Endothelial cell of hepatic sinusoid (primary cell): ENCODE measurements at regions not wholly inside any gene's neighbourhood (a gene's known extent, or its start where the extent isn't known, plus 50 kb on each side); places are given as distances from the start of the nearest gene placed in this dataset.

Source experiments
- in situ Hi-C: cut with HindIII; loops from 2 replicates; pipeline ENCODE4 v1.10.0; 2017; ENCODE audit warnings: low sequenced_read_pairs

DNA sequence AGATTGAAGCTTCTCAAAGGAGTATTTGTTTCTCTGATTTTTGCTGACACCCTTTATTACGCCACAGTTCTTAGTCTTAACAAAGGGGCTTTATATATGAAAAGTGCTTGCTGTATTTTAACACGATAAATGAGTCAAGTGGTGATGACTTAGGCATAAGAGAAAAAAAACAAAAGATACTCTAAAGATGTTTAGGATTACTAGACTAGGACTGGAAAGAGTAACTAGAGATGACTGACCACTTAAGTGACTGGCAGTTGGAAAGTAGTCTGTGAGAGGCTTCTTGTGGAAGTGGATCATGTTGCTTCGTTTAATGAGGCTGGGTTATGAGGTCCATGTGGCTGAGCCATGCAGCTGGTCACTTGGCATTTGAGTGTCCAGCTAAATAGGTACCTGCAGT lies 69.4 kb upstream of the ACTBL2 start:
- in situ Hi-C loops, result no loop called here

DNA sequence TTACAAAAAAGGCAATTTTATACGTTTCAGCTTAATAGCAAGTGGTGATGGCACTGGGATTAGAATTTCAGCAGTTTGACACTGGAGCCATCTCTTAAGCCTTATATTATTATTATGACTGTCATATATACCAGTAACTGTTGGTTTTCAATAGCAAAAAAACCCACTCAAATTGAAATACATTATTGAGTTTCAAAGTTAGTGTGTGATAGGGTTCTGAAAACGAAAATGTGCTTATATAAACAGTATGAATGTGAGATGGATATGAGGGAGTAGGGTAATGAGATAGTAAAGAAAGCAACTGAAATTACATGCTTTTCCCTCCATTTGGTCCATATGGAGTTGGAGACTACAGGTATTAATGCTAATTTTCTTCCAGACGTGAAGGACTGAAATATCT lies 68.6 kb upstream of the ACTBL2 start:
- in situ Hi-C loops, result no loop called here

DNA sequence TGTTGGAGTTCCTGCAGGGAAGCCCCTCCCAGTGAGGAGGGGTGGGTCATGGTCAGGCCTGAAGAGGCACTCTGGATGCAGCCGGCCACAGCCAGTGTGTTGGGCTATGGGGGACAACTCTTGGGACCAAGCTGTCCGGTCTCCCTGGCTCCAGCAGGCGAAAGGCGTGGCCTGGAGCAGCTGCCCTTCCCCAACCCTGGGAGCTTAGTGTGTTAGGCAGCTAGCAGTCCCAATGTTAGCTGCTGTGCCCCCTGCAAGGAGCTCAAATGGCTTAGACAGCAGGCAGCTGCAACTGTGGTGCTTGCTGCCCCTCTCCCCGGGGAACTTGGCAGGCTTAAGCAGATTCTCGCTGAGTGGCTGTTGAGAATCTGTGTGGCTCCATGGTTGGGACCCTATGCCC lies 67.5 kb upstream of the ACTBL2 start:
- in situ Hi-C loops, result no loop called here

DNA sequence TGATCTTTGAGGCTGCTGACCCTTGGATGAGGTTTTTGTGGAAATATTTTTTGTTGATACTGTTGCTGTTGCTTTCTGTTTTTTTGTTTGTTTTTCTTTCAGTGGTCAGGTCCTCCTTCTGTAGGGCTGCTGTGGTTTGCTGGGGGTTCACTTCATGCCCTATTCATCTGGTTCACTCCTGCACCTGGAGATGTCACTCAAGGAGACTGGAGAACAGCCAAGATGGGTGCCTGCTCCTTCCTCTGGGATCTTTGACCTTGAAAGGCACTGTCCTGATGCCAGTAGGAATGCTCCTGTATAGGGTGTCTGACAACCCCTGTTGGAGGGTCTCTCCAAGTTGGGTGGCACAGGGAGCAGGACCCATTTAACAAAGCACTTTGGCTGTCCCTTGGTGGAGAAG lies 67.0 kb upstream of the ACTBL2 start:
- in situ Hi-C loops, result no loop called here

DNA sequence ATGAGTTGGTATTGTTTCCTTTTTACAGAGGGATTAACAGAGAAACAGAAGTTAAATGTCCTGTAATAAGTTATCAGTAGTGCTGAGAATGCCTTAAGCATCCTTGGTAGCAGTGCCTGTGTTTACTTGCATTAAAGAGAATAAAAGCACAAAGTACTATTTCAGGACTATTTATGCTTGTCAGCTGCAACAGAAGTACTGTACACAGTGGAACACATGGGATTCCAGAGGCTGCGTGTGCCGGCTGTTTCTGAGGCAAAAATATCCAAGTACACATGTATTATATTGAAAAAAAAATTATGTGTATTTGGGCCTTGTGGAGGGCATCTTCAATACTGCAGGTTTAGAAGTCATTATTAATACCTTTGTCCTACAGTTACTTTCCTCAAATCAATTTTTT lies 58.2 kb upstream of the ACTBL2 start:
- in situ Hi-C loops, result loop anchor here (5.0 kb wide), 2 partner anchors 39 to 76 kb away; no protein-coding TSS in a partner anchor

DNA sequence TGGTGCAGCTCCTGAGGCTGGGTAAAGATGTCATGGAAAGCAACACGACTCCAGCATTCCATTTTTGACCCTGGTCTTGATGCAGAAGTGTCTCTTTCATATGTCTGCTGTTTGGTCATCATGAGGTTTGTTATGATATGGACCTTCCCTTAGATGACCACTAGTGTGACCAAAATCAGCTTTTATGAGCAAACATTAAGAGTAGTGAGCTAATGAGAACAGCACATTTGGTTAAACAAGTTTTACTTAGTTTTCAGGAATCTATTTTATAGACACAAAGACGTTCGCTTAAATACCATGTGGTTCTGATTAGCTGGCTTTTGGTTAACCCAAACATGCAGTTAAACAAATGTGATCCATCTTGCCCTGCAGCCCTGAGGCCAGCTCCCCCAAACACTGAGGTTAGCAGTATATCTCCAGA lies 56.7 kb upstream of the ACTBL2 start:
- in situ Hi-C loops, result no loop called here

- in situ Hi-C loops, result no loop called here
Observed at GRCh38 chr5:57538341-57538955, 55.8 kb upstream of the ACTBL2 start.

DNA sequence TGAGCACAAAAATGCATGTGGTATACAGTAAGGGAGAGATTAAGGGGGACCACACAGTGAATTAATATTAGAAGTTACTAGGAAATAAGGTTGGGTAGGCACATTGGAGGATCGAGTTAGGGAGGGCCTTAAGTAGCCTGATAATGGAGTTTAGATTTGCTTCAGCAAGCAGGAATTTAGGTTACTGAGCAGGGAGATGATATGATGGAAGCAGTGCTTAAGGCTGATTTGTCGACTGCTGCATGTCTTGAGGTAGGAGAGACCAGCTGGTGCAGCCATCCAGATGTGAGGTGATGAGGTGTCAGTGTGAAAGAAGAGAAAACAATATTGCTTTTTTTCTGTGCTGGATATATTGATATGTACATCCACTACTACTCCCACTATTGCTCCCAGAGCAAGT lies 55.2 kb upstream of the ACTBL2 start:
- in situ Hi-C loops, result no loop called here

DNA sequence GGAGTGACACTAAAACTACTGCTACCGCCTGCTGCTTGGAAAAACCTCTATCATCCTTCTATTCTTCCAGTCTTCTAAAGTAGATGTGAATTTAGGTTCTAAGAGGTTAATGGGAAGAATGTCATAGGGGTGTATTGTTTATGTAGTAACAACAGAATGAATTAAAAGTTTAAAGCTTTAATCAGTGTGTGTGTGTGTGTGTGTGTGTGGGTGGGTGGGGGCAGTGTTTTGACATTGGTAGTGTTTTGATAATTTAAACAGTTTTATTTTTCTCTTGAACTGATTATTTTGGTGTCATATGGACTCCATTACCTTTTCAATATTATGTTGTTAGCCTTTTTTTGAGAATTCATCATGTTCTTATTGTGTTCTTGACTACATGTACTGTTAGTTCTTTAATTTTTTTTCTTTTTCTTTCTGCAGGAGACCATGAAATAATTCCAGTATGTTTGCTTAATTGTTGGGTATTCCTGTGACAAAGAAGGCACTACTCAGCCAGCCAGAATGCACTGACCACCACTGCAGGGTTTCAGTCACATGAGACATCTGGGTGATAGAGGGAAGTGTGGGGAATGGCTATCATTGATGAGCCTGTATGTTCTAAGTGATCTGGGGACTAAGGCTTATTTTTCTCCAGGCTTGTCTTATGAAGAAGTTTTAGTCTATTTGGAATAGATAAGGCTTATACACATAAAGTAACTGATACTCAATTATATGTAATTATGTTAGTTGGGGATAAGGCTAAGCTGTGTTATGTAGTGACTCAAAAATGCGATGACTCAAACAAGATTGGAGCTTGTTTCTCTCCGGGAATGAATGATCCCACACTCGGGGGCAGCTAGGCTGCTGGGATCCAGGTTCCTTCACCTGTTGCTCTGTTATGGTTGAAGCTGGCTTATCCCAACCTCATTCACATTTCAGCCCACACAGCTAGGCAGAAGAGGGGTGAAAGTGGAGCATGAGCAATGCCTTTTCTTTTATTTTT lies 50.2 kb upstream of the ACTBL2 start:
- in situ Hi-C loops, result no loop called here
